ENCODE measurements at regions not wholly inside any gene's neighbourhood (a gene's known extent, or its start where the extent isn't known, plus 50 kb on each side); places are given as distances from the start of the nearest gene placed in this dataset.

DNA sequence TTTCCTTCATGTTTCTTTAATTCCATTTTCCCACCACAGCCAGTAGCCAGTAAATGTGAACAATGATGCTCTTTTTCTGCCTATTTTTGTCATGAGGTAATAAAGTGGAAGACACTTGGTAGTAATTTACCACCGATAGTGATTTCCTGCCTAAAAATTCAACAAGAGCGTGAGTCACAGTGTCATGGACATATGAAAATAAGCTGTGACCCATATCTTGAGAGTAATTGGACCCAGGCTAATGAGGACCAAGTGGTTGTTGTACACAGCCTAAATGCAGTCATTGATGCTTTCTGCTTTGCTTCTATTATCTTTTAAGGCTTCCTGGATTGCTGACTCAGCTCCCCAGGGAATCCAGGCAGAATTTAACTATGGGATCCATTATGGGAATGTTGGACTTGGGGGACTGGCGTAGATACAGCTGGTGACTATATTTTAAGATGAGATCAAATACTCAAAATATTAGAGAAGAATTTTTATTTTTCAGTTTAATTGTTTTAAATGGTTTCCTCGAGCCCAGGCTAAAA is 265.9 kb upstream of the FERMT1 start:
- H3K79me2 ChIP-seq (ENCODE audit: insufficient read depth, low read length), result no peaks in the 10 kb centered on the region
- H3K4me3 ChIP-seq (ENCODE audit: low read depth in 1 of 2, low read length in 2 of 2), result no peak overlapping the region
- H3K27ac ChIP-seq (ENCODE audit: low read length), result no peak overlapping the region
- no peaks in the 10 kb centered on the region for H3K9me3 ChIP-seq (ENCODE audit: insufficient read depth, low read length, severe bottlenecking)
- H2AFZ ChIP-seq (ENCODE audit: low read depth, low read length), result no peak overlapping the region
- TF ChIP-seq EZH2 (IDR thresholded peaks at IDR 0.05; ENCODE audit: borderline replicate concordance, low read depth, low read length, severe bottlenecking), result no peak
- TF ChIP-seq, protein P1, sequence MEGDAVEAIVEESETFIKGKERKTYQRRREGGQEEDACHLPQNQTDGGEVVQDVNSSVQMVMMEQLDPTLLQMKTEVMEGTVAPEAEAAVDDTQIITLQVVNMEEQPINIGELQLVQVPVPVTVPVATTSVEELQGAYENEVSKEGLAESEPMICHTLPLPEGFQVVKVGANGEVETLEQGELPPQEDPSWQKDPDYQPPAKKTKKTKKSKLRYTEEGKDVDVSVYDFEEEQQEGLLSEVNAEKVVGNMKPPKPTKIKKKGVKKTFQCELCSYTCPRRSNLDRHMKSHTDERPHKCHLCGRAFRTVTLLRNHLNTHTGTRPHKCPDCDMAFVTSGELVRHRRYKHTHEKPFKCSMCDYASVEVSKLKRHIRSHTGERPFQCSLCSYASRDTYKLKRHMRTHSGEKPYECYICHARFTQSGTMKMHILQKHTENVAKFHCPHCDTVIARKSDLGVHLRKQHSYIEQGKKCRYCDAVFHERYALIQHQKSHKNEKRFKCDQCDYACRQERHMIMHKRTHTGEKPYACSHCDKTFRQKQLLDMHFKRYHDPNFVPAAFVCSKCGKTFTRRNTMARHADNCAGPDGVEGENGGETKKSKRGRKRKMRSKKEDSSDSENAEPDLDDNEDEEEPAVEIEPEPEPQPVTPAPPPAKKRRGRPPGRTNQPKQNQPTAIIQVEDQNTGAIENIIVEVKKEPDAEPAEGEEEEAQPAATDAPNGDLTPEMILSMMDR (IDR thresholded peaks at IDR 0.05; ENCODE audit: borderline replicate concordance, extremely low read depth, low read length, poor library complexity, severe bottlenecking), result no peak
- H3K27me3 ChIP-seq (ENCODE audit: insufficient read depth, low read length, poor library complexity), result peaks cover 3% of the 10 kb centered on the region
- H3K9ac ChIP-seq (ENCODE audit: low read depth, low read length), result no peak overlapping the region
- no peaks in the 10 kb centered on the region for H4K20me1 ChIP-seq (ENCODE audit: insufficient read depth, low read length)
- H3K4me2 ChIP-seq (ENCODE audit: insufficient read depth, low read length), result no peak overlapping the region
- no peak for ATAC-seq (ENCODE audit: insufficient read depth, low read depth)
- H3K36me3 ChIP-seq (ENCODE audit: insufficient read depth, low read length), result no peaks in the 10 kb centered on the region
- H3K4me1 ChIP-seq (ENCODE audit: insufficient read depth, low read length), result no peaks in the 10 kb centered on the region
- no peak for DNase-seq

DNA sequence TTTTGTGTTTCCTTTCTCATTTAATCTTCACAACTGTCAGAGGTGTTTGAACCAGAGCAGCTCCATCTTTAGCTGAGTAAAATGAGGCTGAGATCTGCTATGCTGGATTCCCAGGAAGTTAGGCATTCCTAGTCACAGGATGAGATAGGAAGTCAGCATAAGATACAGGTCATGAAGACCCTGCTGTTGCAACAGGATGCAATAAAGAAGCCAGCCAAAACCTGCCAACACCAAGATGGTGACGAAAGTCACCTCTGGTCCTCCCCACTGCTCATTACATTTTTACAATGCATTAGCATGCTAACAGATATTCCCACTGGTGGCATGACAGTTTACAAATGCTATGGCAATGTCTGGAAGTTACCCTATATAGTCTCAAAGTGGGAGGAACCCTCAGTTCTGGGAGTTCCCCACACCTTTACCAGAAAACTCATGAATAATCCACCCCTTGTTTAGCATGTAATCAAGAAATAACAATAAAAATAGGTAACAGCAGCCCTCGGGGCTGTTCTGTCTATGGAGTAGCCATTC is 262.2 kb upstream of the FERMT1 start:
- Histone ChIP-seq H3K4me2 (ENCODE audit: insufficient read depth, low read length) (no peak overlapping the region), H3K9me3 (ENCODE audit: insufficient read depth, low read length, severe bottlenecking) (no peaks in the 10 kb centered on the region), H3K27ac (ENCODE audit: low read length) (no peak overlapping the region), H3K36me3 (ENCODE audit: insufficient read depth, low read length) (no peaks in the 10 kb centered on the region), H3K4me1 (ENCODE audit: insufficient read depth, low read length) (no peaks in the 10 kb centered on the region), H3K27me3 (ENCODE audit: insufficient read depth, low read length, poor library complexity) (no peaks in the 10 kb centered on the region), H3K4me3 (ENCODE audit: low read depth in 1 of 2, low read length in 2 of 2) (no peak overlapping the region), H2AFZ (ENCODE audit: low read depth, low read length) (no peak overlapping the region), H3K9ac (ENCODE audit: low read depth, low read length) (no peak overlapping the region), H3K79me2 (ENCODE audit: insufficient read depth, low read length) (no peaks in the 10 kb centered on the region), H4K20me1 (ENCODE audit: insufficient read depth, low read length) (no peaks in the 10 kb centered on the region)
- TF ChIP-seq EZH2 (IDR thresholded peaks at IDR 0.05; ENCODE audit: borderline replicate concordance, low read depth, low read length, severe bottlenecking), result no peak
- TF ChIP-seq, protein P1 (IDR thresholded peaks at IDR 0.05; ENCODE audit: borderline replicate concordance, extremely low read depth, low read length, poor library complexity, severe bottlenecking), result no peak
- ATAC-seq (ENCODE audit: insufficient read depth, low read depth) (no peak), DNase-seq (no peak)

DNA sequence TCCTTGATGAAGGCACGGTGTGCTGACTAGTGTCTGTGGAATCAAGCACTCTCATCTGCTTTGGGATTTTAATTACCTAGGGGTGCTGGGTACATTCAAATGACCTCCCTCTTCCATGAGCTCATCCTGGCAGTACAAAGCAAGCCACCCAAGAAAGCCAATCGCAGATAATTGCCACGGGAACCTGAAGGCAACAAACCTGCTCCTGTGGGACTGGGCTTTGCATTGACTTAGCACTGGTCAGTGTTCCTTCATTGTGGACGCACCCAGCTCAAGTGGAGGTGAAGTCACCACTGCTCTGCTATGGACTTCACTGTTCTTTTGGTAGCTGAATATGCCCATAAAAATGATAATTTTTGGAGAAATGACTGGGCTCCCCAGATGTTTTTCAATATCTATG is 261.6 kb upstream of the FERMT1 start:
- Histone ChIP-seq H3K9ac (ENCODE audit: low read depth, low read length) (no peak overlapping the region), H3K27me3 (ENCODE audit: insufficient read depth, low read length, poor library complexity) (no peaks in the 10 kb centered on the region), H3K79me2 (ENCODE audit: insufficient read depth, low read length) (no peaks in the 10 kb centered on the region), H3K27ac (ENCODE audit: low read length) (no peak overlapping the region), H3K4me1 (ENCODE audit: insufficient read depth, low read length) (no peaks in the 10 kb centered on the region), H3K4me3 (ENCODE audit: low read depth in 1 of 2, low read length in 2 of 2) (no peak overlapping the region), H2AFZ (ENCODE audit: low read depth, low read length) (no peak overlapping the region), H3K9me3 (ENCODE audit: insufficient read depth, low read length, severe bottlenecking) (no peaks in the 10 kb centered on the region), H4K20me1 (ENCODE audit: insufficient read depth, low read length) (no peaks in the 10 kb centered on the region), H3K4me2 (ENCODE audit: insufficient read depth, low read length) (no peak overlapping the region), H3K36me3 (ENCODE audit: insufficient read depth, low read length) (no peaks in the 10 kb centered on the region)
- no peak for ATAC-seq (ENCODE audit: insufficient read depth, low read depth)
- no peak for DNase-seq
- TF ChIP-seq EZH2 (IDR thresholded peaks at IDR 0.05; ENCODE audit: borderline replicate concordance, low read depth, low read length, severe bottlenecking), result no peak
- TF ChIP-seq, protein P1 (IDR thresholded peaks at IDR 0.05; ENCODE audit: borderline replicate concordance, extremely low read depth, low read length, poor library complexity, severe bottlenecking), result no peak

All from DND-41 (cell line).